Suprapubic skin (tissue), 3 donors: ENCODE measurements at regions not wholly inside any gene's neighbourhood (a gene's known extent, or its start where the extent isn't known, plus 50 kb on each side); places are given as distances from the start of the nearest gene placed in this dataset.

Source experiments
- CTCF ChIP-seq, 2 donors: fragments of 200-600 bp in 1 of 2; fragments of 450-650 bp in 1 of 2; sonication (generic) in 1 of 2; IDR thresholded peaks; one replicate each; pipeline ENCODE4 v1.5.1; 2016 to 2019; ENCODE audit warnings: antibody characterized with exemption in 2 of 2, mild to moderate bottlenecking in 1 of 2, moderate library complexity in 1 of 2
- EP300 ChIP-seq: sonication (generic); formaldehyde crosslinking; IDR thresholded peaks from one replicate; pipeline ENCODE4 v1.6.1; 2017; ENCODE audit warnings: antibody characterized with exemption
- POLR2A ChIP-seq, 2 donors: fragments of 450-650 bp; IDR thresholded peaks; one replicate each; pipeline ENCODE4 v1.6.1; 2017; ENCODE audit warnings: antibody characterized with exemption in 2 of 2, mild to moderate bottlenecking in 2 of 2, moderate library complexity in 2 of 2

DNA sequence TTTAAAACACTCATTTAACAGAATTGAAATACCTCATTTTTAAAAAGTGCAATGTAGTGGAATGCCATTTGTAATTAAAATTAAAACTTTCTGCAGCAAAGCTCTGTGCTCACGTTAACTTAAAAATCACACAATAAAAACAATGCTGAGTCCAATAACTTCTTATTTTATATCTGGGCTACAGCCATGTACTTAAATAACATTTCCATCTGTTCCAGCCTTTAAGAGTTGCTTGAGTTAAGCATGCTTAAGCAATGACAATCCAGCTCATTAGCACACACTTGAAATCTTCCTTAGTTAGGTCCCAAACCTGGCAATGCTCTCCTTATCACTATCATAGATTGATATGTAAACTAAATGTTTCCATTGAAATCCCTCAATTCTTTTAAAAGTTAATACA lies 132.3 kb upstream of the CDH12 start:
- TF ChIP-seq EP300 (no peak), POLR2A (IDR thresholded peaks at IDR 0.05) (no peak), CTCF (IDR thresholded peaks at IDR 0.05) (no peak)
